GM12892 (cell line): ENCODE measurements at regions not wholly inside any gene's neighbourhood (a gene's known extent, or its start where the extent isn't known, plus 50 kb on each side); places are given as distances from the start of the nearest gene placed in this dataset.

Experiments used
- POLR2A ChIP-seq: IDR thresholded peaks from 2 replicates; pipeline ENCODE4 v1.6.1; 2011; ENCODE audit warnings: low read depth, low read length, control low read depth
- POLR2AphosphoS5 ChIP-seq: IDR thresholded peaks from 2 replicates; pipeline ENCODE4 v1.6.1; 2011; ENCODE audit warnings: low read depth, low read length, control low read depth
- TAF1 ChIP-seq: IDR thresholded peaks from 2 replicates; pipeline ENCODE4 v1.6.1; 2011; ENCODE audit warnings: low read depth, mild to moderate bottlenecking, control low read depth, low read length, borderline replicate concordance

GRCh38 chr6:15930207-15930606, 198.7 kb upstream of the MYLIP start:
- no peak for TF ChIP-seq TAF1
- no peak for TF ChIP-seq POLR2A
- no peak for TF ChIP-seq POLR2AphosphoS5
